Coronary artery (tissue), 2 donors: ENCODE measurements at regions not wholly inside any gene's neighbourhood (a gene's known extent, or its start where the extent isn't known, plus 50 kb on each side); places are given as distances from the start of the nearest gene placed in this dataset.
"Not testable (repeated sequence)": the region's sequence is repeated elsewhere in the genome, so short reads cannot be mapped to it uniquely, and the experiment has no call there.

Experiments used
- DNase-seq: peaks from one replicate; pipeline ENCODE4 v3.0.0-alpha.2; 2017; ENCODE audit warnings: low spot score
- H3K27ac ChIP-seq, 2 donors: fragments of 200-600 bp; sonication (generic); one replicate each; pipeline ENCODE4 v1.5.1; 2016 to 2019
- H3K4me3 ChIP-seq: fragments of 200-600 bp; sonication (generic); 2 replicates; pipeline ENCODE4 v1.5.1; 2016; ENCODE audit warnings: mild to moderate bottlenecking, moderate library complexity
- CTCF ChIP-seq: fragments of 200-600 bp; sonication (generic); IDR thresholded peaks from one replicate; pipeline ENCODE4 v1.5.1; 2019; ENCODE audit warnings: antibody characterized with exemption

DNA sequence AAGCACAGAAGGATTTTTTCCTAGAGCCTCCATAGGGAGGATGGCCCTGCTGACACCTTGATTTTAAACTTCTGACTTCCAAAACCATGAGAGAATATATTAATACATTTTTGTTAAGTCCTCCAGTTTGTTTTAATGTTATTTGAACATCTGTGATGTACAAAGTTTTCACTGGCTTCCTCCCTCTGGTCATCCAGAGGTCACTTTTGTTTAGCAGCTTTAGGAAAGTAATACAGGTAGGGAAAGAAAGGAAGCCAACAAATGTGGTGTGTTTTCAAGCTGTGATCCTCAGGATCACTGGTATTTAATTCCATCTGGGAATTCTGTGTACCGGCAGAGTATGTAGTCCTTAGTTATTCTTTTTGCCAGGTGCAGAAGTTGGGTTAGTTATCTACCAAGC, 488.8 kb upstream of the ATXN8OS start:
- DNase-seq, result no peak
- H3K27ac ChIP-seq, result no peak overlapping the region
- H3K4me3 ChIP-seq, result no peak overlapping the region
- no peak for TF ChIP-seq CTCF

- H3K27ac ChIP-seq, result no peak overlapping the region
- no peak for DNase-seq
- no peak overlapping the region for H3K4me3 ChIP-seq
- no peak for TF ChIP-seq CTCF
These were observed 489.2 kb upstream of the ATXN8OS start for GRCh38 chr13:69618393-69618792.

DNA sequence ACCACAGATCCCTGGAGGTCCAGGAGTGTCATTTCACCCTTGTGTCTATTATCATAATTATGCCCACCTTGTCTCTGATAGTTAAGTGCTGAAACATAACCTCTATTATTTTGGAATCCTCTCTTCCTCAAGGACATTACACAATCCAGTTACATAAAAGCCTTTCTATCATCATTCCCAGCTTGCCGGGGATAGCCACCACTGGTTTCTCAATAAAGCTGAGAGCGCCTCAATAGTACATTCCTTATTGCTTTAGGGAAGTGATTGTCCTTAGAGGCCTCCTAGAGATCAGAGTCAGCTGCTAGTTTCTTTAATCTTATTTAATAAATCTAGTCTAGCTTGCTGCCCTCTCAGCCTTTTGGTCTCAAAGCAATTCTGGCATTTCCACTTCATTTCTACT, 490.0 kb upstream of the ATXN8OS start:
- no peak for TF ChIP-seq CTCF
- no peak overlapping the region for H3K4me3 ChIP-seq
- no peak for DNase-seq
- H3K27ac ChIP-seq, result no peak overlapping the region

- no peak overlapping the region for H3K27ac ChIP-seq
- DNase-seq, result no peak
- TF ChIP-seq CTCF, result no peak
These were observed 491.2 kb upstream of the ATXN8OS start for GRCh38 chr13:69616396-69616795.

DNA sequence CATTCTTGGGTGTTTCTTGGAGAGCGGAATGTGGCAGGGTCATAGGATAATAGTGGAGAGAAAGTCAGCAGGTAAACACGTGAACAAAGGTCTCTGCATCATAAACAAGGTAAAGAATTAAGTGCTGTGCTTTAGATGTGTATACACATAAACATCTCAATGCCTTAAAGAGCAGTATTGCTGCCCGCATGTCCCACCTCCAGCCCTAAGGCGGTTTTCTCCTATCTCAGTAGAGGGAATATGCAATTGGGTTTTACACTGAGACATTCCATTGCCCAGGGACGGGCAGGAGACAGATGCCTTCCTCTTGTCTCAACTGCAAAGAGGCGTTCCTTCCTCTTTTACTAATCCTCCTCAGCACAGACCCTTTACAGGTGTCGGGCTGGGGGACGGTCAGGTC, 492.6 kb upstream of the ATXN8OS start:
- H3K4me3 ChIP-seq, DNase-seq, H3K27ac ChIP-seq: not testable (repeated sequence)

More at GRCh38 chr13:69616396-69616795, 491.2 kb upstream of the ATXN8OS start:
- no peak overlapping the region for H3K4me3 ChIP-seq

GRCh38 chr13:69604698-69605097, 502.9 kb upstream of the ATXN8OS start:
- no peak for TF ChIP-seq CTCF
- no peak for DNase-seq
- no peak overlapping the region for H3K4me3 ChIP-seq
- no peak overlapping the region for H3K27ac ChIP-seq

DNA sequence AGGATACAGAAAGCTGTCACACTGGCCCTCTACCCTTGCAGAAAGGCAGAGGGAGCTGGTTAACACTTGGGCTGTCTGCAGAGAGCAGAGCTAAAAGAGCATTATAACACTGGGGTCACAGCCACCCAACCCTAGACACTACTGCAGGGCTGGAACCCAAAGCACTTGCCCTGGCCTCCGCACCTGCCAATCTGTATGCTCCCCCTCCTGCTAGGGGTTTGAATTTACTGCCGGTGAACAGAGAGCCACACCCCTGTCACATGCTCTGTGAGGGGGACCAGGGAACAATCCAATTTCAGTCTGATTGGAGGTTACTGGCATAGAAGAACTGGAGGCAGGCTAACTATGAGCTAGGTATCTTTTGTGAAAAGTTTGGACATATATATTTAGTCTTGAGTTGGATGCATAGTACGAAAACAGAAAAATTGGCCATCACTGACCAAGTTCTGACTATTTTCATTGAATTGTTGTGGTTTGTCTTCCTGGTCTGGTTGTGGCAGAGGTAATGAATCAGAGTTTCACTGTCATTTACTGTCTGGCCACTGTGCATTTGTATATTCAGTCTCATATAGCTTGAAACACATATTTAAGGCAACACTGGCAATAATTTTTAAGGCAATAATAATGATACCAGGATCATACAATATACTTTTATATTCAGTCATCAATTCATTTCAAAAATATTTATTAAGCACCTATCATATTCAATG, 504.3 kb upstream of the ATXN8OS start:
- Histone ChIP-seq H3K27ac (no peak overlapping the region), H3K4me3 (no peak overlapping the region)
- no peak for DNase-seq
- no peak for TF ChIP-seq CTCF

DNA sequence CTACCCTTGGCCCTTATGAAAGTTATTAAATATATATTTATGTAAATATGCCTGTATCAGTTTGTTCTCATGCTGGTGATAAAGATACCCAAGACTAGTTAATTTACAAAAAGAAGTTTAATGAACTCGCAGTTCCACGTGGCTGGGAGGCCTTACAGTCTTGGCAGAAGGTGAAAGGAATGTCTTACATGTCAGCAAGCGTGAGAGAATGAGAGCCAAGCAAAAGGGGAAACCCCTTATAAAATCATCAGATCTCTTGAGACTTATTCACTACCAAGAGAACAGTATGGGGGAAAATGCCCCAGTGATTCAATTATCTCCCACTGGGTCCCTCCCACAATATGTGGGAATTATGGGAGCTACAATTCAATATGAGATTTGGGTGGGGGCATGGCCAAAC, 506.0 kb upstream of the ATXN8OS start:
- Histone ChIP-seq H3K4me3 (no peak overlapping the region), H3K27ac (no peak overlapping the region)
- DNase-seq, result no peak
- TF ChIP-seq CTCF, result no peak
